ENCODE measurements at regions not wholly inside any gene's neighbourhood (a gene's known extent, or its start where the extent isn't known, plus 50 kb on each side); places are given as distances from the start of the nearest gene placed in this dataset.
"Not testable (repeated sequence)": the region's sequence is repeated elsewhere in the genome, so short reads cannot be mapped to it uniquely, and the experiment has no call there.

- Mint-ChIP-seq H3K36me3 (ENCODE audit: unreplicated experiment) (peaks cover 5% of the 10 kb centered on the region), H3K4me3 (ENCODE audit: unreplicated experiment) (no peak overlapping the region), H3K27me3 (ENCODE audit: unreplicated experiment) (no peaks in the 10 kb centered on the region), H3K4me1 (ENCODE audit: low read depth, unreplicated experiment) (peaks cover 11% of the 10 kb centered on the region), H3K27ac (ENCODE audit: unreplicated experiment) (no peak overlapping the region), H3K9me3 (ENCODE audit: unreplicated experiment) (peaks cover 2% of the 10 kb centered on the region)
- no peak for DNase-seq
- no peak for TF ChIP-seq CTCF (IDR thresholded peaks at IDR 0.05; ENCODE audit: partially characterized antibody, unreplicated experiment)
Measured at GRCh38 chr3:78511840-78512239, 1256.0 kb downstream of the ROBO1 start.

DNA sequence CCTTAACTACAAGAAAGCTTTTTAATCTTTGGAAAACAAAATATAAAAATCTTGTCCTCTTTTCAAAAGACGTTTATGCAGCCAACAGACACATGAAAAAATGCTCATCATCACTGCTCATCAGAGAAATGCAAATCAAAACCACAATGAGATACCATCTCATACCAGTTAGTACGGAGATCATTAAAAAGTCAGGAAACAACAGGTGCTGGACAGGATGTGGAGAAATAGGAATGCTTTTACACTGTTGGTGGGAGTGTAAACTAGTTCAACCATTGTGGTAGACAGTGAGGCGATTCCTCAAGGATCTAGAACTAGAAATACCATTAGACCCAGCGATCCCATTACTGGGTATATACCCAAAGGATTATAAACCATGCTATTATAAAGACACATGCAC lies 1255.0 kb downstream of the ROBO1 start:
- H3K4me3 Mint-ChIP-seq (ENCODE audit: unreplicated experiment); H3K36me3 Mint-ChIP-seq (ENCODE audit: unreplicated experiment); H3K27me3 Mint-ChIP-seq (ENCODE audit: unreplicated experiment); H3K4me1 Mint-ChIP-seq (ENCODE audit: low read depth, unreplicated experiment); DNase-seq; H3K9me3 Mint-ChIP-seq (ENCODE audit: unreplicated experiment); H3K27ac Mint-ChIP-seq (ENCODE audit: unreplicated experiment): not testable (repeated sequence)

- H3K4me1 Mint-ChIP-seq (ENCODE audit: low read depth, unreplicated experiment), result no peaks in the 10 kb centered on the region
- DNase-seq, result no peak
- H3K27ac Mint-ChIP-seq (ENCODE audit: unreplicated experiment), result no peak overlapping the region
- no peaks in the 10 kb centered on the region for H3K27me3 Mint-ChIP-seq (ENCODE audit: unreplicated experiment)
- H3K4me3 Mint-ChIP-seq (ENCODE audit: unreplicated experiment), result no peak overlapping the region
- TF ChIP-seq CTCF (IDR thresholded peaks at IDR 0.05; ENCODE audit: partially characterized antibody, unreplicated experiment), result no peak
- H3K9me3 Mint-ChIP-seq (ENCODE audit: unreplicated experiment), result no peaks in the 10 kb centered on the region
- peaks cover 5% of the 10 kb centered on the region for H3K36me3 Mint-ChIP-seq (ENCODE audit: unreplicated experiment)
Measured at GRCh38 chr3:78516437-78516836, 1251.4 kb downstream of the ROBO1 start.

- Mint-ChIP-seq H3K36me3 (ENCODE audit: unreplicated experiment) (peaks cover 4% of the 10 kb centered on the region), H3K27me3 (ENCODE audit: unreplicated experiment) (no peaks in the 10 kb centered on the region), H3K4me3 (ENCODE audit: unreplicated experiment) (no peak overlapping the region), H3K9me3 (ENCODE audit: unreplicated experiment) (no peaks in the 10 kb centered on the region), H3K27ac (ENCODE audit: unreplicated experiment) (no peak overlapping the region), H3K4me1 (ENCODE audit: low read depth, unreplicated experiment) (no peaks in the 10 kb centered on the region)
- no peak for TF ChIP-seq CTCF (IDR thresholded peaks at IDR 0.05; ENCODE audit: partially characterized antibody, unreplicated experiment)
- no peak for DNase-seq
Measured at GRCh38 chr3:78516937-78517336, 1250.9 kb downstream of the ROBO1 start.

DNA sequence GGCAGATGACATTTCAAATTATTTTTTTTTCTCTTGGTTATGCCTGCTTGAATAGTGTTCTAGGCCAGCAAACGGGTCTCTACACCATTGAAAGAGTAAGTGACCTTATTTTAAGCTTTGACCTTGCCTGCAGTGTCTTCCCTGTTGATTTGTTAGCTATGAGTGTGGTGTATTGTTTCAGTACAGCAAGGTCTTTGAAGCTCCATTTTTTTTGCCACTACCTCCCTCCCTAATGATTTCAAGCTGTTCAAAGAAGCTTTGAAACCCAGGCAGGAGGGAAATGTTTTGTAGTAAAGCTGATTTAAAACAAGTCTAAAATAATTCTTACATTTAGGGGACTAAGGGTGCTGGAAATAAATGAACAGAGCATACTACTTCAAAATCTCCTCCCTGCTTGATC lies 1249.8 kb downstream of the ROBO1 start:
- TF ChIP-seq CTCF (IDR thresholded peaks at IDR 0.05; ENCODE audit: partially characterized antibody, unreplicated experiment), result no peak
- Mint-ChIP-seq H3K27ac (ENCODE audit: unreplicated experiment) (no peak overlapping the region), H3K27me3 (ENCODE audit: unreplicated experiment) (no peaks in the 10 kb centered on the region), H3K36me3 (ENCODE audit: unreplicated experiment) (no peaks in the 10 kb centered on the region), H3K9me3 (ENCODE audit: unreplicated experiment) (no peaks in the 10 kb centered on the region), H3K4me1 (ENCODE audit: low read depth, unreplicated experiment) (no peaks in the 10 kb centered on the region), H3K4me3 (ENCODE audit: unreplicated experiment) (no peak overlapping the region)
- no peak for DNase-seq

- no peak for TF ChIP-seq CTCF (IDR thresholded peaks at IDR 0.05; ENCODE audit: partially characterized antibody, unreplicated experiment)
- no peaks in the 10 kb centered on the region for H3K36me3 Mint-ChIP-seq (ENCODE audit: unreplicated experiment)
Measured at GRCh38 chr3:78519281-78519680, 1248.5 kb downstream of the ROBO1 start.

More at GRCh38 chr3:78519281-78519680, 1248.5 kb downstream of the ROBO1 start:
- DNase-seq, result no peak
- Mint-ChIP-seq H3K9me3 (ENCODE audit: unreplicated experiment) (no peaks in the 10 kb centered on the region), H3K27ac (ENCODE audit: unreplicated experiment) (no peak overlapping the region), H3K27me3 (ENCODE audit: unreplicated experiment) (no peaks in the 10 kb centered on the region), H3K4me1 (ENCODE audit: low read depth, unreplicated experiment) (no peaks in the 10 kb centered on the region), H3K4me3 (ENCODE audit: unreplicated experiment) (no peak overlapping the region)
